IMR-90 (cell line): ENCODE measurements at regions not wholly inside any gene's neighbourhood (a gene's known extent, or its start where the extent isn't known, plus 50 kb on each side); places are given as distances from the start of the nearest gene placed in this dataset.

Source experiments
- CEBPB ChIP-seq: IDR thresholded peaks from 2 replicates; pipeline ENCODE4 v1.6.1; 2012; ENCODE audit warnings: low read depth, low read length, improper control_type of control experiment
- CTCF ChIP-seq: conservative IDR thresholded peaks from 2 replicates; pipeline ENCODE4 v1.5.1; 2012; ENCODE audit warnings: mild to moderate bottlenecking, low read depth, low read length, improper control_type of control experiment
- ELK1 ChIP-seq: fragments of 150-350 bp; IDR thresholded peaks from 2 replicates; pipeline ENCODE4 v1.6.1; 2016; ENCODE audit warnings: low read depth, mild to moderate bottlenecking, low read length, moderate library complexity, borderline replicate concordance
- POLR2A ChIP-seq: IDR thresholded peaks from 2 replicates; pipeline ENCODE4 v1.6.1; 2012; ENCODE audit warnings: mild to moderate bottlenecking, low read depth, low read length

GRCh38 chr2:104572834-104573233 is 281.1 kb upstream of the POU3F3 start:
- TF ChIP-seq CTCF (no peak), ELK1 (no peak), CEBPB (no peak), POLR2A (no peak)
